C4-2B (cell line): ENCODE measurements at regions not wholly inside any gene's neighbourhood (a gene's known extent, or its start where the extent isn't known, plus 50 kb on each side); places are given as distances from the start of the nearest gene placed in this dataset.

Experiments
- ZFX ChIP-seq: fragments of 450-650 bp; IDR thresholded peaks from 2 replicates; pipeline ENCODE4 v1.6.1; 2017
- TF ChIP-seq, protein P1 (sequence below): fragments of 450-650 bp; conservative IDR thresholded peaks from 2 replicates; pipeline ENCODE4 v1.5.1; 2017; ENCODE audit warnings: mild to moderate bottlenecking

DNA sequence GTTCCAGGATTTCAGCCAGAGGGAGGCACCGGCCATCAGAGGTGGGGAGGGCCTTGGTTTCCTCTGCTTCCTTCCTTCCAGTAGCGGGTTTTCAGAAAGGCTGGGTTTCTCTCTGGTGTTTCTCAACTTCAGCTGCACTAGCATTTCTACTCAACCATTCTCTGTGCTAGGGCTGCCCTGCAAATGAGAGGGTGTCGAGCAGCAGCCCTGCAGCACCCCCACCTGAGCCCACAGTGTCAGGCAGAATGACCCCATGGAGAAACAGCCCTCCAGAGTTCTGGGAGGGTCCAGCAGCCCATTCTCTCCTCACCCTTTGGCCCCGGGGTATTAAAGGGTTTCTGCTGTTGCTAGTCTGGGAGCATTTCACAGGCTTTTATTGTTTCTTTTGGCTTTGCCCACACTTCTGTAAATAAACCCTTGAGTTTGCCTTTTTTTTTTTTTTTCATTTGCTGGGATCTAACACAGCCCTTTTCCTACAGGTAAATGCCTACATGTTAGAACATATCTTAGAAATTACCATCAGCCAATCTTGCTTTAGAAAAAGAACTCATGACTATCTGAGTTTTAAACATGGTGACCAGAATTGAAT is 151.5 kb upstream of the VIPR2 start:
- TF ChIP-seq, protein P1, sequence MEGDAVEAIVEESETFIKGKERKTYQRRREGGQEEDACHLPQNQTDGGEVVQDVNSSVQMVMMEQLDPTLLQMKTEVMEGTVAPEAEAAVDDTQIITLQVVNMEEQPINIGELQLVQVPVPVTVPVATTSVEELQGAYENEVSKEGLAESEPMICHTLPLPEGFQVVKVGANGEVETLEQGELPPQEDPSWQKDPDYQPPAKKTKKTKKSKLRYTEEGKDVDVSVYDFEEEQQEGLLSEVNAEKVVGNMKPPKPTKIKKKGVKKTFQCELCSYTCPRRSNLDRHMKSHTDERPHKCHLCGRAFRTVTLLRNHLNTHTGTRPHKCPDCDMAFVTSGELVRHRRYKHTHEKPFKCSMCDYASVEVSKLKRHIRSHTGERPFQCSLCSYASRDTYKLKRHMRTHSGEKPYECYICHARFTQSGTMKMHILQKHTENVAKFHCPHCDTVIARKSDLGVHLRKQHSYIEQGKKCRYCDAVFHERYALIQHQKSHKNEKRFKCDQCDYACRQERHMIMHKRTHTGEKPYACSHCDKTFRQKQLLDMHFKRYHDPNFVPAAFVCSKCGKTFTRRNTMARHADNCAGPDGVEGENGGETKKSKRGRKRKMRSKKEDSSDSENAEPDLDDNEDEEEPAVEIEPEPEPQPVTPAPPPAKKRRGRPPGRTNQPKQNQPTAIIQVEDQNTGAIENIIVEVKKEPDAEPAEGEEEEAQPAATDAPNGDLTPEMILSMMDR: no peak
- no peak for TF ChIP-seq ZFX
